HEK293 (cell line): ENCODE measurements at regions not wholly inside any gene's neighbourhood (a gene's known extent, or its start where the extent isn't known, plus 50 kb on each side); places are given as distances from the start of the nearest gene placed in this dataset.

Experiments
- PBX3 ChIP-seq: sonication (generic); formaldehyde crosslinking; IDR thresholded peaks from 2 replicates; pipeline ENCODE4 v1.8.1; 2022; ENCODE audit warnings: mild to moderate bottlenecking, moderate library complexity, missing genetic modification reagents
- PRDM1 ChIP-seq: fragments of 450-650 bp; formaldehyde crosslinking; IDR thresholded peaks from 2 replicates; pipeline ENCODE4; 2016; ENCODE audit warnings: missing biosample characterization, missing genetic modification characterization
- REST ChIP-seq: fragments of 450-650 bp; formaldehyde crosslinking; IDR thresholded peaks from 2 replicates; pipeline ENCODE4 v1.5.1; 2016; ENCODE audit warnings: missing biosample characterization, missing genetic modification characterization
- SCRT1 ChIP-seq: fragments of 450-650 bp; formaldehyde crosslinking; IDR thresholded peaks from 2 replicates; pipeline ENCODE4 v1.5.1; 2016; ENCODE audit warnings: missing biosample characterization, missing genetic modification characterization, borderline replicate concordance
- ZNF174 ChIP-seq: fragments of 450-650 bp; formaldehyde crosslinking; IDR thresholded peaks from 2 replicates; pipeline ENCODE4 v1.5.0; 2017; ENCODE audit warnings: missing biosample characterization, mild to moderate bottlenecking, missing genetic modification characterization
- ZNF239 ChIP-seq: fragments of 450-650 bp; formaldehyde crosslinking; IDR thresholded peaks from 2 replicates; pipeline ENCODE4 v1.5.1; 2016; ENCODE audit warnings: missing biosample characterization, missing genetic modification characterization
- ZNF274 ChIP-seq, 2 experiments: fragments of 200-500 bp in 1 of 2; fragments of 450-650 bp in 1 of 2; sonication (Bioruptor generic) in 1 of 2; formaldehyde crosslinking in 1 of 2; IDR thresholded peaks; 2 replicates each; pipeline versions ENCODE4 v1.5.1 to v1.6.1; 2014 to 2016; ENCODE audit warnings: borderline replicate concordance in 1 of 2, inconsistent platforms in 1 of 2, low read length in 1 of 2, missing biosample characterization in 1 of 2, missing genetic modification characterization in 1 of 2
- ZNF433 ChIP-seq: fragments of 450-650 bp; formaldehyde crosslinking; IDR thresholded peaks from 2 replicates; pipeline ENCODE4 v1.5.1; 2016; ENCODE audit warnings: missing biosample characterization, missing genetic modification characterization, low read depth
- ZNF449 ChIP-seq: fragments of 450-650 bp; formaldehyde crosslinking; IDR thresholded peaks from 2 replicates; pipeline ENCODE4 v1.5.1; 2017; ENCODE audit warnings: missing biosample characterization, mild to moderate bottlenecking, missing genetic modification characterization, moderate library complexity
- TF ChIP-seq, protein P1 (sequence below): fragments of 450-650 bp; formaldehyde crosslinking; IDR thresholded peaks from 2 replicates; pipeline ENCODE4 v1.5.1; 2016; ENCODE audit warnings: missing biosample characterization, missing genetic modification characterization

DNA sequence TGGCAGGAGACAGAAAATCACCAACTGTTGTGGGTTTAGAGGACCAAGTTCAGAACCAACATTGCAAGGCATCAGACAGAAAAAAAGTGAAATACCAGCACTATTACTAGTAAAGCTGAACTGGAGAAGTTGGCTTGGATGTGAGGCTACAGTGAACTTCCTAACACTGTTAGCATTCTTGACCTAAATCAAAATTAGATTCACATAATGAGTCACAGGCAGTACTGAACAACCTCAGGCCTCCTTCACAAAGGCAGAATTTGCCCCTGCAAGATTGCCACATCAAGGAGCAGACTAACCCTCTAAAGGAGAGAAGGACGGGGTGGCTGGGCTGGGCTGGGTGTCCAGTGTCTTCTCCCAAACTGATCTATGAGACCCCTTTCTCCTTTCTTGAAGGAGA, 539.7 kb downstream of the SNAPC1 start:
- TF ChIP-seq ZNF239 (tag by site-specific recombination): no peak
- TF ChIP-seq ZNF274 (IDR thresholded peaks at IDR 0.05; ENCODE audit: low read length): no peak
- TF ChIP-seq ZNF274 (tag by site-specific recombination; IDR thresholded peaks at IDR 0.05; ENCODE audit: borderline replicate concordance): no peak
- no peak for TF ChIP-seq ZNF174 (tag by site-specific recombination)
- TF ChIP-seq, protein P1, sequence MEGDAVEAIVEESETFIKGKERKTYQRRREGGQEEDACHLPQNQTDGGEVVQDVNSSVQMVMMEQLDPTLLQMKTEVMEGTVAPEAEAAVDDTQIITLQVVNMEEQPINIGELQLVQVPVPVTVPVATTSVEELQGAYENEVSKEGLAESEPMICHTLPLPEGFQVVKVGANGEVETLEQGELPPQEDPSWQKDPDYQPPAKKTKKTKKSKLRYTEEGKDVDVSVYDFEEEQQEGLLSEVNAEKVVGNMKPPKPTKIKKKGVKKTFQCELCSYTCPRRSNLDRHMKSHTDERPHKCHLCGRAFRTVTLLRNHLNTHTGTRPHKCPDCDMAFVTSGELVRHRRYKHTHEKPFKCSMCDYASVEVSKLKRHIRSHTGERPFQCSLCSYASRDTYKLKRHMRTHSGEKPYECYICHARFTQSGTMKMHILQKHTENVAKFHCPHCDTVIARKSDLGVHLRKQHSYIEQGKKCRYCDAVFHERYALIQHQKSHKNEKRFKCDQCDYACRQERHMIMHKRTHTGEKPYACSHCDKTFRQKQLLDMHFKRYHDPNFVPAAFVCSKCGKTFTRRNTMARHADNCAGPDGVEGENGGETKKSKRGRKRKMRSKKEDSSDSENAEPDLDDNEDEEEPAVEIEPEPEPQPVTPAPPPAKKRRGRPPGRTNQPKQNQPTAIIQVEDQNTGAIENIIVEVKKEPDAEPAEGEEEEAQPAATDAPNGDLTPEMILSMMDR (tag by site-specific recombination): no peak
- TF ChIP-seq PBX3 (CRISPR knock-in tag): no peak
- no peak for TF ChIP-seq REST (tag by site-specific recombination)
- TF ChIP-seq PRDM1 (tag by site-specific recombination): no peak
- TF ChIP-seq ZNF433 (tag by site-specific recombination): no peak
- no peak for TF ChIP-seq ZNF449 (tag by site-specific recombination)
- TF ChIP-seq SCRT1 (tag by site-specific recombination): no peak
